H1 (cell line): ENCODE measurements at regions not wholly inside any gene's neighbourhood (a gene's known extent, or its start where the extent isn't known, plus 50 kb on each side); places are given as distances from the start of the nearest gene placed in this dataset.

Source experiments
- CTCF ChIA-PET: fragments of 300-600 bp; sonication (Branson Sonifier 250); formaldehyde crosslinking; loops from one replicate; lab custom pipeline; 2021; ENCODE audit not compliant: partially characterized antibody; lab: Charles Lee
- POLR2A ChIA-PET: fragments of 300-600 bp; sonication (Branson Sonifier 250); formaldehyde crosslinking; loops from one replicate; lab custom pipeline; 2021; ENCODE audit warnings: inconsistent platforms; ENCODE audit not compliant: partially characterized antibody; lab: Charles Lee
- DNase-seq, 2 experiments: peaks; one replicate each; pipeline versions ENCODE4 v3.0.0 to v3.0.0-alpha.2; 2010 to 2022; ENCODE audit warnings: low spot score in 2 of 2, low read depth in 1 of 2, mixed read lengths in 1 of 2
- FAIRE-seq: peaks from 2 replicates; lab custom pipeline; 2011; peaks lifted over from hg19 to GRCh38; lab: Jason Lieb, UNC
- H2AFZ ChIP-seq: 2 replicates; pipeline ENCODE4 v1.8.1; 2012; ENCODE audit warnings: low read length, inconsistent platforms
- H2AK5ac ChIP-seq: 2 replicates; pipeline ENCODE4 v1.6.1; 2013; ENCODE audit warnings: low read depth, low read length
- H2BK120ac ChIP-seq: replicated peaks from 2 replicates; pipeline ENCODE3; 2013; ENCODE audit warnings: low read depth, low read length, inconsistent platforms
- H2BK12ac ChIP-seq: 2 replicates; pipeline ENCODE4 v1.6.1; 2013; ENCODE audit warnings: low read depth, low read length
- H2BK15ac ChIP-seq: 2 replicates; pipeline ENCODE4 v1.6.1; 2013; ENCODE audit warnings: low read length
- H2BK20ac ChIP-seq: 2 replicates; pipeline ENCODE4 v1.6.1; 2013; ENCODE audit warnings: low read length
- H2BK5ac ChIP-seq: 2 replicates; pipeline ENCODE4 v1.6.1; 2013; ENCODE audit warnings: low read depth, low read length
- H3K14ac ChIP-seq: 2 replicates; pipeline ENCODE4 v1.6.1; 2013; ENCODE audit warnings: inconsistent platforms; ENCODE audit not compliant: insufficient read length
- H3K18ac ChIP-seq: 2 replicates; pipeline ENCODE4 v1.6.1; 2013; ENCODE audit warnings: low read length; ENCODE audit errors: extremely low read depth
- H3K23ac ChIP-seq: 2 replicates; pipeline ENCODE4 v1.6.1; 2013; ENCODE audit warnings: inconsistent platforms; ENCODE audit not compliant: insufficient read length
- H3K23me2 ChIP-seq: 2 replicates; pipeline ENCODE4 v1.6.1; 2013; ENCODE audit warnings: low read depth, low read length
- H3K27ac ChIP-seq: 2 replicates; pipeline ENCODE4 v1.6.1; 2011; ENCODE audit warnings: low read depth, low read length, inconsistent platforms
- H3K27me3 ChIP-seq, 4 experiments: replicated peaks in 1 of 4; 1 replicate in 1 of 4; 2 replicates in 3 of 4; pipeline versions ENCODE4 v1.6.1 to v1.8.1; 2011 to 2013; ENCODE audit warnings: low read length in 3 of 4, mild to moderate bottlenecking in 3 of 4, inconsistent platforms in 2 of 4, mixed read lengths in 2 of 4, moderate library complexity in 1 of 4; ENCODE audit not compliant: control insufficient read depth in 3 of 4, insufficient read depth in 3 of 4; ENCODE audit errors: extremely low read depth in 1 of 4
- H3K36me3 ChIP-seq, 4 experiments: 2 replicates each; pipeline versions ENCODE4 v1.6.1 to v1.8.1; 2011 to 2013; ENCODE audit warnings: mild to moderate bottlenecking in 4 of 4, low read length in 3 of 4, moderate library complexity in 2 of 4, control low read depth in 1 of 4, inconsistent platforms in 1 of 4; ENCODE audit not compliant: insufficient read depth in 4 of 4, control insufficient read depth in 2 of 4
- H3K4ac ChIP-seq: replicated peaks from 2 replicates; pipeline ENCODE3; 2013; ENCODE audit warnings: low read length, low read depth, mixed read lengths, inconsistent platforms; ENCODE audit not compliant: insufficient read length
- H3K4me1 ChIP-seq, 4 experiments: replicated peaks in 1 of 4; 1 replicate in 1 of 4; 2 replicates in 3 of 4; pipeline versions ENCODE4 v1.6.1 to v1.8.1; 2011 to 2013; ENCODE audit warnings: low read length in 3 of 4, inconsistent platforms in 2 of 4, mixed read lengths in 1 of 4; ENCODE audit not compliant: insufficient read depth in 4 of 4, control insufficient read depth in 3 of 4
- H3K4me2 ChIP-seq, 2 experiments: 2 replicates each; pipeline versions ENCODE4 v1.6.1 to v1.8.1; 2011 to 2013; ENCODE audit warnings: low read depth in 2 of 2, low read length in 2 of 2, control low read depth in 1 of 2, inconsistent platforms in 1 of 2, mild to moderate bottlenecking in 1 of 2; ENCODE audit not compliant: insufficient read depth in 1 of 2
- H3K4me3 ChIP-seq, 4 experiments: fragments of 200-600, 300-600 bp in 1 of 4; sonication (generic), shearing (Covaris generic), sonication (Bioruptor Twin) in 1 of 4; 2 replicates each; pipeline versions ENCODE4 v1.5.1 to v1.8.1; 2011 to 2016; ENCODE audit warnings: low read length in 4 of 4, low read depth in 3 of 4, control low read depth in 2 of 4, inconsistent platforms in 2 of 4, mild to moderate bottlenecking in 2 of 4, mixed read lengths in 1 of 4, moderate library complexity in 1 of 4; ENCODE audit not compliant: insufficient read depth in 2 of 4; ENCODE audit errors: extremely low read depth in 1 of 4
- H3K56ac ChIP-seq: replicated peaks from 2 replicates; pipeline ENCODE3; 2013; ENCODE audit warnings: low read depth, mild to moderate bottlenecking, mixed read lengths, low read length, inconsistent platforms; ENCODE audit not compliant: insufficient read length
- H3K79me1 ChIP-seq: 2 replicates; pipeline ENCODE4 v1.6.1; 2013; ENCODE audit warnings: low read depth, low read length, control low read depth
- H3K79me2 ChIP-seq, 2 experiments: 2 replicates each; pipeline versions ENCODE4 v1.6.1 to v1.8.1; 2012 to 2013; ENCODE audit warnings: low read length in 2 of 2, mild to moderate bottlenecking in 2 of 2, inconsistent platforms in 1 of 2; ENCODE audit not compliant: insufficient read depth in 2 of 2, control insufficient read depth in 1 of 2
- H3K9ac ChIP-seq, 4 experiments: replicated peaks in 1 of 4; 1 replicate in 1 of 4; 2 replicates in 3 of 4; pipeline versions ENCODE4 v1.6.1 to v1.8.1; 2011 to 2013; ENCODE audit warnings: low read depth in 3 of 4, low read length in 3 of 4, control low read depth in 2 of 4, mild to moderate bottlenecking in 2 of 4, moderate library complexity in 2 of 4, inconsistent platforms in 1 of 4; ENCODE audit errors: extremely low read depth in 1 of 4
- H3K9me3 ChIP-seq, 2 experiments: 2 replicates each; pipeline versions ENCODE4 v1.6.1 to v1.8.1; 2012 to 2013; ENCODE audit warnings: mild to moderate bottlenecking in 2 of 2, moderate library complexity in 2 of 2, control low read depth in 1 of 2, inconsistent platforms in 1 of 2, low read depth in 1 of 2, low read length in 1 of 2, mixed read lengths in 1 of 2; ENCODE audit not compliant: insufficient read depth in 2 of 2
- H4K20me1 ChIP-seq, 2 experiments: replicated peaks in 1 of 2; 2 replicates each; pipeline versions ENCODE3 to v1.8.1; 2011 to 2013; ENCODE audit warnings: inconsistent platforms in 2 of 2, low read length in 2 of 2, mild to moderate bottlenecking in 1 of 2; ENCODE audit not compliant: insufficient read depth in 2 of 2, control insufficient read depth in 1 of 2
- H4K5ac ChIP-seq: 2 replicates; pipeline ENCODE4 v1.6.1; 2013; ENCODE audit warnings: low read length, low read depth, mixed read lengths, inconsistent platforms; ENCODE audit not compliant: insufficient read length
- H4K8ac ChIP-seq: 2 replicates; pipeline ENCODE4 v1.8.0; 2013; ENCODE audit warnings: mild to moderate bottlenecking, moderate library complexity, low read length, inconsistent platforms; ENCODE audit not compliant: insufficient read depth; ENCODE audit errors: extremely low read depth
- H4K91ac ChIP-seq: replicated peaks from 2 replicates; pipeline ENCODE3; 2013; ENCODE audit warnings: low read length, mixed read lengths, inconsistent platforms; ENCODE audit not compliant: insufficient read length
- RNF2 ChIP-seq: fragments of 200-900, 300-1000 bp; sonication (generic); IDR thresholded peaks from 2 replicates; pipeline ENCODE4 v1.7.1; 2016; ENCODE audit warnings: borderline replicate concordance, low read depth, mild to moderate bottlenecking, antibody characterized with exemption, low read length; ENCODE audit not compliant: poor library complexity, severe bottlenecking; ENCODE audit errors: missing control alignments
- WGBS, 2 experiments: shearing (Covaris generic) in 1 of 2; methylation state at CpG; one replicate each; pipeline versions ENCODE4 v1.1.6 to v1.1.7; 2013 to 2015; ENCODE audit warnings: low lambda C conversion rate in 2 of 2, mixed read lengths in 2 of 2, inconsistent platforms in 1 of 2, low coverage in 1 of 2, missing lambda C conversion rate in 1 of 2; ENCODE audit not compliant: insufficient replicate concordance in 2 of 2, insufficient coverage in 1 of 2, insufficient read length in 1 of 2; ENCODE audit errors: extremely low coverage in 1 of 2, missing lambda C conversion rate in 1 of 2; 5-methylcytosine and 5-hydroxymethylcytosine counted together

GRCh38 chr11:24384240-24384639 lies 112.6 kb upstream of the LUZP2 start:
- CTCF ChIA-PET, result no interaction called here
- H2BK20ac ChIP-seq, result no peak overlapping the region
- no peaks in the 10 kb centered on the region for H3K23me2 ChIP-seq
- no peak overlapping the region for H2BK5ac ChIP-seq
- H4K8ac ChIP-seq, result no peak overlapping the region
- WGBS, 2 experiments, result 67% methylated on average over 3 of the region's 3 CpGs; no CpG with 5 or more reads in 1 of the 2 experiments
- H3K56ac ChIP-seq, result no peak overlapping the region
- no peak overlapping the region for H3K14ac ChIP-seq
- H2AK5ac ChIP-seq, result no peak overlapping the region
- TF ChIP-seq RNF2, result no peak
- no peak overlapping the region for H3K9ac ChIP-seq
- POLR2A ChIA-PET, result no interaction called here
- no peak overlapping the region for H4K91ac ChIP-seq
- no peak overlapping the region for H3K23ac ChIP-seq
- DNase-seq (no peak), FAIRE-seq (no peak)
- no peaks in the 10 kb centered on the region for H3K79me1 ChIP-seq
- H2AFZ ChIP-seq, result no peak overlapping the region
- H4K20me1 ChIP-seq, result no peaks in the 10 kb centered on the region
- no peak overlapping the region for H4K5ac ChIP-seq
- no peak overlapping the region for H3K18ac ChIP-seq
- H3K9me3 ChIP-seq, result no peaks in the 10 kb centered on the region
- H2BK12ac ChIP-seq, result no peak overlapping the region
- no peaks in the 10 kb centered on the region for H3K4me1 ChIP-seq
- H3K4me2 ChIP-seq, result no peak overlapping the region
- H3K79me2 ChIP-seq, result no peaks in the 10 kb centered on the region
- H3K27me3 ChIP-seq, result no peaks in the 10 kb centered on the region
- no peak overlapping the region for H3K4me3 ChIP-seq
- H3K36me3 ChIP-seq, result no peaks in the 10 kb centered on the region
- H3K27ac ChIP-seq, result no peak overlapping the region
- no peak overlapping the region for H2BK15ac ChIP-seq
- H3K4ac ChIP-seq, result no peak overlapping the region
- no peak overlapping the region for H2BK120ac ChIP-seq
